HFFc6 (cell line): ENCODE measurements at regions not wholly inside any gene's neighbourhood (a gene's known extent, or its start where the extent isn't known, plus 50 kb on each side); places are given as distances from the start of the nearest gene placed in this dataset.

Experiments used
- DNase-seq: peaks from one replicate; pipeline ENCODE4 v3.0.0-alpha.2; 2018
- H3K27ac Mint-ChIP-seq: 2 replicates; pipeline ENCODE4 v1.8.0; 2020; ENCODE audit warnings: mild to moderate bottlenecking, mixed read lengths
- H3K27me3 Mint-ChIP-seq: 2 replicates; pipeline ENCODE4 v1.8.0; 2021; ENCODE audit warnings: mild to moderate bottlenecking, moderate library complexity, mixed read lengths; ENCODE audit not compliant: insufficient read depth
- H3K36me3 Mint-ChIP-seq: 2 replicates; pipeline ENCODE4 v1.8.0; 2021; ENCODE audit warnings: low read depth, mixed read lengths
- H3K4me1 Mint-ChIP-seq: 2 replicates; pipeline ENCODE4 v1.8.0; 2020; ENCODE audit warnings: low read depth, mixed read lengths
- H3K4me3 Mint-ChIP-seq: 2 replicates; pipeline ENCODE4 v1.8.0; 2020; ENCODE audit warnings: mild to moderate bottlenecking, moderate library complexity, mixed read lengths
- H3K9me3 Mint-ChIP-seq: 2 replicates; pipeline ENCODE4 v1.8.0; 2020; ENCODE audit warnings: mild to moderate bottlenecking, mixed read lengths
- TF ChIP-seq, protein P1 (sequence below): fragments of 200-600 bp; sonication (generic); IDR thresholded peaks from 2 replicates; pipeline ENCODE4 v1.5.0; 2021; ENCODE audit warnings: antibody characterized with exemption, mild to moderate bottlenecking

- Mint-ChIP-seq H3K9me3 (peaks cover 57% of the 10 kb centered on the region), H3K4me3 (no peak overlapping the region), H3K4me1 (no peaks in the 10 kb centered on the region), H3K36me3 (no peaks in the 10 kb centered on the region), H3K27ac (no peak overlapping the region), H3K27me3 (peaks cover 1% of the 10 kb centered on the region; the same call in 1 of the 2 replicates)
- TF ChIP-seq, protein P1, sequence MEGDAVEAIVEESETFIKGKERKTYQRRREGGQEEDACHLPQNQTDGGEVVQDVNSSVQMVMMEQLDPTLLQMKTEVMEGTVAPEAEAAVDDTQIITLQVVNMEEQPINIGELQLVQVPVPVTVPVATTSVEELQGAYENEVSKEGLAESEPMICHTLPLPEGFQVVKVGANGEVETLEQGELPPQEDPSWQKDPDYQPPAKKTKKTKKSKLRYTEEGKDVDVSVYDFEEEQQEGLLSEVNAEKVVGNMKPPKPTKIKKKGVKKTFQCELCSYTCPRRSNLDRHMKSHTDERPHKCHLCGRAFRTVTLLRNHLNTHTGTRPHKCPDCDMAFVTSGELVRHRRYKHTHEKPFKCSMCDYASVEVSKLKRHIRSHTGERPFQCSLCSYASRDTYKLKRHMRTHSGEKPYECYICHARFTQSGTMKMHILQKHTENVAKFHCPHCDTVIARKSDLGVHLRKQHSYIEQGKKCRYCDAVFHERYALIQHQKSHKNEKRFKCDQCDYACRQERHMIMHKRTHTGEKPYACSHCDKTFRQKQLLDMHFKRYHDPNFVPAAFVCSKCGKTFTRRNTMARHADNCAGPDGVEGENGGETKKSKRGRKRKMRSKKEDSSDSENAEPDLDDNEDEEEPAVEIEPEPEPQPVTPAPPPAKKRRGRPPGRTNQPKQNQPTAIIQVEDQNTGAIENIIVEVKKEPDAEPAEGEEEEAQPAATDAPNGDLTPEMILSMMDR = no peak
- DNase-seq = no peak
Measured at GRCh38 chr1:18056545-18056944, 51.1 kb upstream of the IGSF21 start.

DNA sequence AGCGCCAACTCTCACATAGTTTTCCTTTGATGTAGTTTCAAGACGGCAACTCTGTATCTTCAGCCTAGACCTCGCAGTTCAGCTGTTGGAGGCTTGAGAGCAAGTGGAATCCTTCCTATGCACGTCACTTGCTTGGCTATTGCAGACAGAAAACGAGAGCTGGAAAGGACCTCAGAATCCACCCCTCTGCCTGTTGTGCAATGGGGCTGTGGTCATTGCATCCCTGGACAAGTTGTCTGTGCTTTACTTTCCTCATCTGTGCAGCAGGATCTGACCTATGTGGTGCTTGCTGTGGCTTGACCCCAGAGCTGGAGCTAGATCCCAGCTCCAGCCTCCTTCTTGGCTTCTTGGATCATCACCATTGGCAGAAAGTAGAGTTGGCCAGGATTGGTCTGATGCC, 50.0 kb upstream of the IGSF21 start:
- H3K36me3 Mint-ChIP-seq = peaks cover 8% of the 10 kb centered on the region; the same call in 1 of the 2 replicates

More for the DNA sequence above, 50.0 kb upstream of the IGSF21 start:
- no peak for DNase-seq
- Mint-ChIP-seq H3K27ac (no peak overlapping the region), H3K9me3 (peaks cover 59% of the 10 kb centered on the region), H3K4me3 (no peak overlapping the region), H3K27me3 (no peaks in the 10 kb centered on the region), H3K4me1 (no peaks in the 10 kb centered on the region)
- TF ChIP-seq, protein P1 = no peak
